ENCODE measurements at regions not wholly inside any gene's neighbourhood (a gene's known extent, or its start where the extent isn't known, plus 50 kb on each side); places are given as distances from the start of the nearest gene placed in this dataset.
"Not testable (repeated sequence)": the region's sequence is repeated elsewhere in the genome, so short reads cannot be mapped to it uniquely, and the experiment has no call there.

DNA sequence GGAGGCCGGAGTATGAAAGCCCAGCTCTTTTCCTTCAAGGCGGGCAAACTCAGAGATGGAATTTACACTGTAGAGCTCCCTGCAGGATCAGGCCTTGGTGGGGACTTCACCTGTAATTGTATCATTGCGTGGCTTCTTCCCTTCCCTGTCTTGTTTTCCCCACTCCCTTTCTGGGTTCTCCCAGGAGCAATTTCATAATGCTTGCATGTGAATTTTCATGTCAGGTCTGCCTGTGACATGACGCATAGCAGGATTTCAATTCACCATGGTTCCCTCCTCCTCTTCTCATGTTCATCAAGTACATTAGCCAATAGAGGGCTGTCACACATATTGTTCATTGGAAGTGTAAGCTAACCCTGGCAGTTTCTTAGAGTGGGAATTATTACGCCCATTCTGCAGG, 197.7 kb downstream of the RPS24 start:
- no peaks in the 10 kb centered on the region for H3K36me3 ChIP-seq (ENCODE audit: insufficient read depth, low read length)
- H3K27me3 ChIP-seq (ENCODE audit: control insufficient read depth in 1 of 2, insufficient read depth in 2 of 2, low read length in 2 of 2) = no peaks in the 10 kb centered on the region
- H3K27ac ChIP-seq (ENCODE audit: low read depth, low read length) = no peak overlapping the region
- H3K9me3 ChIP-seq (ENCODE audit: low read length) = no peaks in the 10 kb centered on the region
- peaks cover 7% of the 10 kb centered on the region for H3K4me1 ChIP-seq (ENCODE audit: insufficient read depth, low read length)
- no peak overlapping the region for H3K4me3 ChIP-seq (ENCODE audit: low read depth in 1 of 2, low read length in 2 of 2)
- no peak overlapping the region for H3K9ac ChIP-seq (ENCODE audit: low read length)

DNA sequence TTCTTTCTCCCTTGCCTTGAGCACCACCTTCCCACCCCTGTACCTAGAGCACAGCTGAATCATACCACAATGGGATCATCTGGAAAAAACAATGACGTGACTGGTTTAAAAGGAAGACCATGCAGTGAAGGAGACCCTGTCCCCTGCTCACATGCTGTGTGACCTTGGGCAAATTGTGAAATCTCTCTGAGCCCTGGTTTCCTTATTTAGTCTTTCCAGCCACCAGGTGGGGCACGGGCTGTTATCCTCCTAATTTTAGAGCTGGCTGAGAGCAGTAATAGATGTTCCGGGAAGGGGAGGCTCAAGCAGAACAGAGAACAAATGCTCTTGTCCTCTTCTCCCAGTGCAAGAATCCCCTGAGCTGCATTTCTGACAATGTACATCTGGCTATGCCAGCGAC, 198.3 kb downstream of the RPS24 start:
- Histone ChIP-seq H3K9ac (ENCODE audit: low read length) (no peak overlapping the region), H3K27me3 (ENCODE audit: control insufficient read depth in 1 of 2, insufficient read depth in 2 of 2, low read length in 2 of 2) (no peaks in the 10 kb centered on the region), H3K4me1 (ENCODE audit: insufficient read depth, low read length) (peaks cover 7% of the 10 kb centered on the region), H3K27ac (ENCODE audit: low read depth, low read length) (no peak overlapping the region), H3K36me3 (ENCODE audit: insufficient read depth, low read length) (no peaks in the 10 kb centered on the region), H3K4me3 (ENCODE audit: low read depth in 1 of 2, low read length in 2 of 2) (no peak overlapping the region), H3K9me3 (ENCODE audit: low read length) (no peaks in the 10 kb centered on the region)

DNA sequence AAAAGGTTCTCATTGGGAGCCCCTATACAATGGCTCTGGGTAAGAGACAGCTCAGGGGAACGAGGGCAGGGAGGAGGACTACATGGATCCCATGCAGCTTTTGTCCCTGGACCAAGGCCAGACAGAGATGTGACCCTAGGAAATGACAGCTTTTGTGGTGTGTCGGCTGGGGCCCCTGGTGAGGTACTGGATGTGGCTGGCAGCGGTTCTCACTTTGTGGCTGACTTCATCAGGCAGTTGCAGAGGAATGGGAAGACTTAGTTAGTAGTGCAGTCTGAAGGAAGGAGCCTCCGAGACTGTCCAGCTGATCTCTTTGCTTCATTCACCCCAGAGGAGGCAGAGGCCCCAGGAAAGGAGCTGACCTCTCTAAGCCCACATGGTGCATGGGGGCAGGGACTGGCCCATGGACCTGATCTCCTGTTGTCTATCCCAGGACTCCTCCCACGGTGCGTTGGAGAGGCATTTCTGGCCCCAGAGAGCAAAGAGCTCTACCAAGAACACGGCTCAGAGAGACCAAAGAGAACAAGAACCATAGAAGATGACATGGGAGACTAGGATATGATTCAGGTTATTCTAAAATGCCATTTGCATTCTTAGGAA, 202.9 kb downstream of the RPS24 start:
- no peak overlapping the region for H3K27ac ChIP-seq (ENCODE audit: low read depth, low read length)
- no peaks in the 10 kb centered on the region for H3K36me3 ChIP-seq (ENCODE audit: insufficient read depth, low read length)
- no peak overlapping the region for H3K9ac ChIP-seq (ENCODE audit: low read length)
- H3K4me3 ChIP-seq (ENCODE audit: low read depth in 1 of 2, low read length in 2 of 2) = no peak overlapping the region
- no peaks in the 10 kb centered on the region for H3K27me3 ChIP-seq (ENCODE audit: control insufficient read depth in 1 of 2, insufficient read depth in 2 of 2, low read length in 2 of 2)
- H3K4me1 ChIP-seq (ENCODE audit: insufficient read depth, low read length) = peaks cover 7% of the 10 kb centered on the region
- H3K9me3 ChIP-seq (ENCODE audit: low read length) = no peaks in the 10 kb centered on the region

DNA sequence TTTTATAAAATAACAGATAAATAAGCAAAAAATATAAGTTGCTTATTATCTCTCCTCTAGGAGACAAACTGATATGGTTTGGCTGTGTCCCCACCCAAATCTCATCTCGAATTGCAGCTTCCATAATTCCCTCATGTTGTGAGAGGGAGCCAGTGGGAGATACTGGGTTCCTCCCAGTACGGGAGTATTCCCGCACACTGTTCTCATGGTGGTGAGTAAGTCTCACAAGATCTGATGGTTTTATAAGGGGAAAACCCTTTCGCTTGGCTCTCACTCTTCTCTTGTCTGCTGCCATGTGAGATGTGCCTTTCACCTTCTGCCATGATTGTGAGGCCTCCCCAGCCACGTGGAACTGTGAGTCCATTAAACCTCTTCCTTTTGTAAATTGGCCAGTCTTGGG, 204.3 kb downstream of the RPS24 start:
- H3K4me3 ChIP-seq (ENCODE audit: low read depth in 1 of 2, low read length in 2 of 2); H3K9ac ChIP-seq (ENCODE audit: low read length); H3K9me3 ChIP-seq (ENCODE audit: low read length); H3K27ac ChIP-seq (ENCODE audit: low read depth, low read length); H3K36me3 ChIP-seq (ENCODE audit: insufficient read depth, low read length); H3K27me3 ChIP-seq (ENCODE audit: control insufficient read depth in 1 of 2, insufficient read depth in 2 of 2, low read length in 2 of 2); H3K4me1 ChIP-seq (ENCODE audit: insufficient read depth, low read length): not testable (repeated sequence)

DNA sequence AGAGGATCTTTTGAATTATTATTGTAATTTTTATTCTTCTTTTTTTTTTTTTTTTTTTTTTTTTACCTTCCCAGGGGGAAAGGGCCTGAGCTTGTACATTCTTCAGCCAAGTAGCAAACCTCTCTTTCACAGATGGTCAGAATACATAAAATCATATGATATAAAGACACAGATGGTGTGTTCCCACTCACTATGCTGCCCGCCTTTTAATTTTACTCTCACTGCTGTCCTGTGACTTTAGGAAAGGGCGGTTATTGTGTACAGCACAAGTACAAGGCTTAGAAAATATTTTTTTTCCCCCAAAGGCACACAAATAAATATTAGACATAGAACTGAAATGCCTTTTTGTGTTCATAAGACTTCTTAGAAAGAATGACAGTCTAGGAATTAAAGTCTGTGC, 213.6 kb downstream of the RPS24 start:
- Histone ChIP-seq H3K9me3 (ENCODE audit: low read length) (no peaks in the 10 kb centered on the region), H3K9ac (ENCODE audit: low read length) (no peak overlapping the region), H3K27me3 (ENCODE audit: control insufficient read depth in 1 of 2, insufficient read depth in 2 of 2, low read length in 2 of 2) (no peaks in the 10 kb centered on the region), H3K4me1 (ENCODE audit: insufficient read depth, low read length) (peaks cover 13% of the 10 kb centered on the region), H3K27ac (ENCODE audit: low read depth, low read length) (no peak overlapping the region), H3K4me3 (ENCODE audit: low read depth in 1 of 2, low read length in 2 of 2) (no peak overlapping the region), H3K36me3 (ENCODE audit: insufficient read depth, low read length) (no peaks in the 10 kb centered on the region)

DNA sequence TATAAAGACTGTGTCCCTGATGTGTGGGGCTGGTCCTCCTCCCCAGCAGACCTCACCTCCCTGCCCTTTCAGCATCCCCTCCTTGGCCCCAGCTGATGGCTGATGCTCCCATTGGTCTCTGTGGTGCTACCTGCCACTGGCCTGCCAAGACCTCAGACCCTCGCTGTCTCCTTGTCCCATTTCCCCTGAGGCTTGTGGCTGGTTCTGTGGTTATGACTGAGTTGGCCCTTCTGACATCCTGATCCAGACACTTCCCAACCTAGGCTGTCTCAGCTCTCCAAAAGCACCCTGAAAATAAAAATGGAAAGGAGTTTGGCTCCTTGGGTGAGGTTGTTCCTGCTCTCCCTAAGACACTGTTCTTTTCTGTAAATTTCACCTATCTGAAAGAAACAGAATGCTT, 214.2 kb downstream of the RPS24 start:
- H3K27me3 ChIP-seq (ENCODE audit: control insufficient read depth in 1 of 2, insufficient read depth in 2 of 2, low read length in 2 of 2) = no peaks in the 10 kb centered on the region
- H3K4me1 ChIP-seq (ENCODE audit: insufficient read depth, low read length) = peaks cover 13% of the 10 kb centered on the region
- no peak overlapping the region for H3K9ac ChIP-seq (ENCODE audit: low read length)
- H3K36me3 ChIP-seq (ENCODE audit: insufficient read depth, low read length) = no peaks in the 10 kb centered on the region
- H3K27ac ChIP-seq (ENCODE audit: low read depth, low read length) = peak overlapping the region; percentile 10
- H3K4me3 ChIP-seq (ENCODE audit: low read depth in 1 of 2, low read length in 2 of 2) = no peak overlapping the region
- H3K9me3 ChIP-seq (ENCODE audit: low read length) = no peaks in the 10 kb centered on the region

DNA sequence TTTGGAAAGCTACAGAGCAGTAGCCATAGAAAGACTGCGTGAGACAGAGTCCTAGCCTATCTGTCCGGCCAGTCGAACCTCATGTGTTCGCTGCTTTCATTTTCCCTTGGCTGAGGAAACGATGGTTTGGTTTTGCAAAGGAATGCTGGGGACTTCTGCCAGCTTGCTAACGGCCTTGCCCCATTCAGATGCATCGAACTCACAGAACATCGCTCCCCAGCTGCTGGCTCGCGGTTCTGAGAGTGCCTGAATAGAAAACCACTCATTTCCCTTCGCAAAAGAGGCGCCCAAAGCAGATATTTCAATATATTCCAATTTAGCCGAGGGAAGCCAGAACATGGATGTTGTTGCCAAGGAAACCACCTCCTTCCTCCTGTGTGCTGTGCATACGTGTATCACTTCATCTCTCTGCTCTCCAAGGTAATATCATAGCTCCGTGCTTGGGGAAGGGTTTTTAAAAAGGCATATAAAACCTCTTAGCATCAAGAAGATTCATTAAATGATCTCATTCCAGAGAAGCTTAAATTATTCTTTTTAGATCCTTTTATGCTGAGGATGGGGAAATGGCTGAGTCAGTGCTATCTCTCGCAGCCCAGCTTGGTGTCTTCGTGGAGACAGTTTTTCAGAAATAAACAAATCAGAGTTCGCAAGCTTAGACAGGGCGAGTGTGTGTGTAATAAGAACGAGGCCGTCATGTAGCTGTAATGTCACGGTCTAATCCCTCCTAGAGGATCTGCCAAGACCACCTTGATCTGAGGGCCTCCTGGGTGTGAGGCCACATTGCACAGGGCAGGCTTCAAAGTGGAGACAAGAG, 215.2 kb downstream of the RPS24 start:
- Histone ChIP-seq H3K4me1 (ENCODE audit: insufficient read depth, low read length) (peaks cover 13% of the 10 kb centered on the region), H3K27ac (ENCODE audit: low read depth, low read length) (peak overlapping the region; percentile 10), H3K4me3 (ENCODE audit: low read depth in 1 of 2, low read length in 2 of 2) (peak overlapping the region; percentile 6 to 44), H3K9ac (ENCODE audit: low read length) (peak overlapping the region; percentile 7), H3K27me3 (ENCODE audit: control insufficient read depth in 1 of 2, insufficient read depth in 2 of 2, low read length in 2 of 2) (no peaks in the 10 kb centered on the region), H3K9me3 (ENCODE audit: low read length) (no peaks in the 10 kb centered on the region), H3K36me3 (ENCODE audit: insufficient read depth, low read length) (no peaks in the 10 kb centered on the region)

DNA sequence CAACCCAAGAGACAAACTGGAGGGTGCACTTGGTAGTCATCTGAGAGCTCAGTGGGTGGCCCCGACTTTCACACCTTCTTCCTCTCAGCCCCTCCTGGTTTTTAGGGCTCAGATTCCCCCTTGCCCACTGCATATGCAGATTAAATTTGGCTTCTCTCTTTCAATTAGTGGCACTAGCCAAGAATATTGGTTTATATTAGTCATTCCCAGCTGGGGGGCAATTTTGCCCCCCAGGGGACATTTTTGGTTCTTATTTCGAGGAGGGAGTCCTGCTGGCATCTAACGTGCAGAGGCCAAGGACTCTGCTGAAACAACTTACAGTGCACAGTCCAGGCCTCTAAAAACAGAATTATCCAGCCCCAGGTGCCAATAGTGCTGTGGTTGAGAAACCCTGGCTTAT, 216.0 kb downstream of the RPS24 start:
- H3K27ac ChIP-seq (ENCODE audit: low read depth, low read length) = no peak overlapping the region
- H3K27me3 ChIP-seq (ENCODE audit: control insufficient read depth in 1 of 2, insufficient read depth in 2 of 2, low read length in 2 of 2) = no peaks in the 10 kb centered on the region
- no peak overlapping the region for H3K9ac ChIP-seq (ENCODE audit: low read length)
- no peaks in the 10 kb centered on the region for H3K9me3 ChIP-seq (ENCODE audit: low read length)
- H3K4me1 ChIP-seq (ENCODE audit: insufficient read depth, low read length) = peaks cover 13% of the 10 kb centered on the region
- no peaks in the 10 kb centered on the region for H3K36me3 ChIP-seq (ENCODE audit: insufficient read depth, low read length)
- H3K4me3 ChIP-seq (ENCODE audit: low read depth in 1 of 2, low read length in 2 of 2) = no peak overlapping the region

DNA sequence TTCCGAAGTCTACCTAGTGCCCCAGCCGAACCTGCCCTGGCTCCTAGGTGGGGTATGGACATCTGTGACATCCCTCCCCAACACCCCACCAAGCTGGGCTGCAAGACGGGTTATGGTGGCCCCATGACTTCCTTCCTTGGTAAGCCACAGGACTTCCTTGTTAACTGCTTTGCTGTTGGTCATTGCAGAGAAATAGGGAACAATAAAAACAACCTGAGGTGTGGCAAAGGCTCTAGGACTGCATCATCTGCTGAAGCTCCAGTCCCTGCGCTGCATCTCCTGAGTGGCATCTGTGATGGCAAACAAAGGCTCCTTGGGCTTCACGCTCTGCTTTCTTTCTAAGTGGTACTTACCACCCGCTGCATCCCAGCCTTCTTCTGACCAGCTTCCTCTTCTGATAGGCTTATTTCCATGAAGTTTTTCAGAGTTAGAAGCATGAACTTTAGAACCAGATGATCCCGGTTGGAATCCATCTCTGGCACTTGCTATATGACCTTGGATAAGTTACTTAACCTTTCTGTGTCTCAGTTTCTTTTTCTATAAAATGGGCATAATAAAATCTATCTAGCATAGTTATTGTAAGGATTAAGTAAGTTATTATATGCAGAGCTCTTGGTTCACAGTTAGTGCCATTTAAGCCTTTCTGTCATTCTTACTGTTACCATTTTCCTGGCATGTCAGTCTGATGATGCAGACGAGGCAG, 216.8 kb downstream of the RPS24 start:
- H3K27ac ChIP-seq (ENCODE audit: low read depth, low read length) = no peak overlapping the region
- no peak overlapping the region for H3K4me3 ChIP-seq (ENCODE audit: low read depth in 1 of 2, low read length in 2 of 2)
- H3K27me3 ChIP-seq (ENCODE audit: control insufficient read depth in 1 of 2, insufficient read depth in 2 of 2, low read length in 2 of 2) = no peaks in the 10 kb centered on the region
- H3K9me3 ChIP-seq (ENCODE audit: low read length) = no peaks in the 10 kb centered on the region
- H3K36me3 ChIP-seq (ENCODE audit: insufficient read depth, low read length) = no peaks in the 10 kb centered on the region
- H3K4me1 ChIP-seq (ENCODE audit: insufficient read depth, low read length) = peaks cover 14% of the 10 kb centered on the region
- H3K9ac ChIP-seq (ENCODE audit: low read length) = no peak overlapping the region

DNA sequence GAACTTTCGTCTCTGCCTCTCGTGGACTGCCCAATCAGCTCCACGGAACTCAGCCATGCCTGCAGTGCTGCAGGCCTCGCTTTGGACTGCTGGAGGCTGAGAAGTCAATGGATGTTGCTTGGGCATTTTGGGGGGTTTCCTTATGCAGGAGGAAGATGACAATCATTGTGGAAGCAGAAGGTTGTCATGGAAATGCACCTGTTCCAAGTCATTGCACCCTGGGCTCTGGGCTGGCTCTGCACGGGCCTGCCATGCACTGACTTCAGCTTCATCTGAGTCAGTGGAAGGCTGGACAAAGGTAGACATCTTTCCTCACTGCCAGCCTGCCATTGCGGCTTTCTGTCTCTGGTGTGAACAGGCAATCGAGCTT, 217.3 kb downstream of the RPS24 start:
- H3K36me3 ChIP-seq (ENCODE audit: insufficient read depth, low read length) = no peaks in the 10 kb centered on the region
- no peak overlapping the region for H3K9ac ChIP-seq (ENCODE audit: low read length)
- no peak overlapping the region for H3K27ac ChIP-seq (ENCODE audit: low read depth, low read length)
- H3K9me3 ChIP-seq (ENCODE audit: low read length) = no peaks in the 10 kb centered on the region
- H3K4me1 ChIP-seq (ENCODE audit: insufficient read depth, low read length) = peaks cover 20% of the 10 kb centered on the region
- H3K27me3 ChIP-seq (ENCODE audit: control insufficient read depth in 1 of 2, insufficient read depth in 2 of 2, low read length in 2 of 2) = no peaks in the 10 kb centered on the region
- no peak overlapping the region for H3K4me3 ChIP-seq (ENCODE audit: low read depth in 1 of 2, low read length in 2 of 2)

DNA sequence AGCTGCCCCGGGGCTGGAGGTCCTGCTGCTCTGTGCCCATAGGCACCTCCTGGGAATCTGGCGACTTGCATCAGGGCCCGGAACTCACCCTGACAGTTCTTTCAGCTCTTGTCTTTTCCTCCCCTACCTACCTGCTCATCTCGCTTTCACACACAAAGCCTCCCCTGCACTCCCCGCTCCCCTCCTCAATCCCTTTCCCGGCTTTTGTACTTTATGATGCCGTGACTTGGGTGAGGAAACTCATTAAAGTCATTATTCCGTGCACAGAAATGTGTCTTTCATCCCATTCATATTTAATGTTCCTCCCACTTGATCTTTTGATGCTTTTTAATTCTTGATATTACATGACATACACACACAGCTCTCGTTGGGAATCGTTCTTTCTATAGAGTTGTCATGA, 218.6 kb downstream of the RPS24 start:
- H3K4me1 ChIP-seq (ENCODE audit: insufficient read depth, low read length) = peaks cover 28% of the 10 kb centered on the region
- no peaks in the 10 kb centered on the region for H3K36me3 ChIP-seq (ENCODE audit: insufficient read depth, low read length)
- no peaks in the 10 kb centered on the region for H3K27me3 ChIP-seq (ENCODE audit: control insufficient read depth in 1 of 2, insufficient read depth in 2 of 2, low read length in 2 of 2)
- no peak overlapping the region for H3K4me3 ChIP-seq (ENCODE audit: low read depth in 1 of 2, low read length in 2 of 2)
- no peak overlapping the region for H3K27ac ChIP-seq (ENCODE audit: low read depth, low read length)
- H3K9me3 ChIP-seq (ENCODE audit: low read length) = no peaks in the 10 kb centered on the region
- H3K9ac ChIP-seq (ENCODE audit: low read length) = no peak overlapping the region
